Fibroblast of villous mesenchyme (primary cell): ENCODE measurements at regions not wholly inside any gene's neighbourhood (a gene's known extent, or its start where the extent isn't known, plus 50 kb on each side); places are given as distances from the start of the nearest gene placed in this dataset.

ENCODE experiments used
- DNase-seq: peaks from one replicate; pipeline ENCODE4 v3.0.0-alpha.2; 2010; ENCODE audit warnings: low read depth
- H3K4me3 ChIP-seq: 2 replicates; pipeline ENCODE4 v1.5.1; 2011; ENCODE audit warnings: low read depth, mild to moderate bottlenecking, low read length
- CTCF ChIP-seq: IDR thresholded peaks from 2 replicates; pipeline ENCODE4 v1.5.1; 2012; ENCODE audit warnings: low read depth, mild to moderate bottlenecking, low read length; ENCODE audit not compliant: insufficient read depth

GRCh38 chr5:17772232-17772631 lies 138.0 kb downstream of the TAF11L14 start:
- H3K4me3 ChIP-seq, result no peak overlapping the region
- TF ChIP-seq CTCF, result no peak
- no peak for DNase-seq

- H3K4me3 ChIP-seq, result no peak overlapping the region
- no peak for DNase-seq
- no peak for TF ChIP-seq CTCF
Measured at GRCh38 chr5:17785774-17786173, 151.5 kb downstream of the TAF11L14 start.

GRCh38 chr5:17788351-17788750 lies 154.1 kb downstream of the TAF11L14 start:
- H3K4me3 ChIP-seq, result no peak overlapping the region
- DNase-seq, result no peak
- TF ChIP-seq CTCF, result no peak

GRCh38 chr5:17794201-17794600 lies 159.9 kb downstream of the TAF11L14 start:
- no peak for TF ChIP-seq CTCF
- no peak for DNase-seq
- H3K4me3 ChIP-seq, result no peak overlapping the region

GRCh38 chr5:17794815-17795214 lies 160.6 kb downstream of the TAF11L14 start:
- TF ChIP-seq CTCF, result no peak
- H3K4me3 ChIP-seq, result no peak overlapping the region
- DNase-seq, result no peak

GRCh38 chr5:17796142-17796541 lies 161.9 kb downstream of the TAF11L14 start:
- DNase-seq, result no peak
- H3K4me3 ChIP-seq, result no peak overlapping the region
- TF ChIP-seq CTCF, result no peak

GRCh38 chr5:17796757-17797396 lies 162.6 kb downstream of the TAF11L14 start:
- no peak for TF ChIP-seq CTCF
- DNase-seq, result no peak
- H3K4me3 ChIP-seq, result no peak overlapping the region
